CD4-positive, alpha-beta T cell treated with Interferon alpha-2 for 1 hour (primary cell): ENCODE measurements at regions not wholly inside any gene's neighbourhood (a gene's known extent, or its start where the extent isn't known, plus 50 kb on each side); places are given as distances from the start of the nearest gene placed in this dataset.

Experiments
- DNase-seq, 2 donors: peaks; one replicate each; pipeline ENCODE4 v3.0.0-alpha.2; 2020 to 2022

- no peak for DNase-seq
Measured at GRCh38 chr5:155222393-155222792, 208.8 kb downstream of the KIF4B start.

GRCh38 chr5:155229135-155229534, 215.6 kb downstream of the KIF4B start:
- no peak for DNase-seq

GRCh38 chr5:155239803-155240202, 226.2 kb downstream of the KIF4B start:
- DNase-seq: no peak

GRCh38 chr5:155250596-155250995, 237.0 kb downstream of the KIF4B start:
- no peak for DNase-seq

- DNase-seq: no peak
Measured at GRCh38 chr5:155252025-155252424, 238.5 kb downstream of the KIF4B start.

- no peak for DNase-seq
Measured at GRCh38 chr5:155252717-155253116, 239.2 kb downstream of the KIF4B start.

- no peak for DNase-seq
Measured at GRCh38 chr5:155254399-155254798, 240.8 kb downstream of the KIF4B start.

- DNase-seq: no peak
Measured at GRCh38 chr5:155258161-155258560, 244.6 kb downstream of the KIF4B start.

GRCh38 chr5:155259648-155260047, 246.1 kb downstream of the KIF4B start:
- DNase-seq: no peak

- no peak for DNase-seq
Measured at GRCh38 chr5:155260798-155261197, 247.2 kb downstream of the KIF4B start.

GRCh38 chr5:155263381-155263780, 249.8 kb downstream of the KIF4B start:
- no peak for DNase-seq

- no peak for DNase-seq
Measured at GRCh38 chr5:155264809-155265208, 251.3 kb downstream of the KIF4B start.

GRCh38 chr5:155268770-155269425, 255.3 kb downstream of the KIF4B start:
- DNase-seq: no peak

- DNase-seq: no peak
Measured at GRCh38 chr5:155270725-155271124, 257.2 kb downstream of the KIF4B start.

GRCh38 chr5:155274484-155274883, 260.9 kb downstream of the KIF4B start:
- DNase-seq: no peak

- no peak for DNase-seq
Measured at GRCh38 chr5:155275222-155275621, 261.7 kb downstream of the KIF4B start.

- no peak for DNase-seq
Measured at GRCh38 chr5:155276231-155276630, 262.7 kb downstream of the KIF4B start.

- DNase-seq: no peak
Measured at GRCh38 chr5:155278532-155278931, 265.0 kb downstream of the KIF4B start.

GRCh38 chr5:155282503-155283107, 269.1 kb downstream of the KIF4B start:
- DNase-seq: no peak

- DNase-seq: no peak
Measured at GRCh38 chr5:155285706-155286105, 272.2 kb downstream of the KIF4B start.

GRCh38 chr5:155290937-155291336, 277.4 kb downstream of the KIF4B start:
- DNase-seq: no peak

- no peak for DNase-seq
Measured at GRCh38 chr5:155293605-155294178, 280.1 kb downstream of the KIF4B start.

- no peak for DNase-seq
Measured at GRCh38 chr5:155295111-155295510, 281.6 kb downstream of the KIF4B start.

- DNase-seq: no peak
Measured at GRCh38 chr5:155299386-155300005, 285.9 kb downstream of the KIF4B start.
